HCT116 (cell line): ENCODE measurements at regions not wholly inside any gene's neighbourhood (a gene's known extent, or its start where the extent isn't known, plus 50 kb on each side); places are given as distances from the start of the nearest gene placed in this dataset.

Experiments used
- ATAC-seq: fragments of 200-7000 bp; cut with Tn5 transposase; 2 replicates; pipeline ENCODE4 v1.9.1; 2020; ENCODE audit warnings: mild to moderate bottlenecking, moderate library complexity
- BruUV-seq: library from RNA; stranded (reverse); fragments of 400-500 nt; replicated peaks from 2 replicates; lab custom pipeline; 2021; lab: Mats Ljungman, UMichigan
- CTCF ChIA-PET: fragments of 300-600 bp; sonication (Branson Sonifier 250); formaldehyde crosslinking; loops from one replicate; lab custom pipeline; 2021; ENCODE audit warnings: antibody characterized with exemption; lab: Charles Lee
- POLR2A ChIA-PET: fragments of 300-600, 350-600 bp; sonication (Branson Sonifier 250); formaldehyde crosslinking; loops from one replicate; lab custom pipeline; 2021; ENCODE audit warnings: antibody characterized with exemption; lab: Charles Lee
- RAD21 ChIA-PET, 2 experiments: fragments of 300-600 bp; sonication (Branson Sonifier 250); formaldehyde crosslinking; loops; one replicate each; lab custom pipeline; 2023; ENCODE audit warnings: low total read pairs in 2 of 2; ENCODE audit not compliant: uncharacterized antibody in 2 of 2, unreplicated experiment in 2 of 2, low non-redundant PET in 1 of 2; lab: Charles Lee
- DNase-seq: peaks from one replicate; pipeline ENCODE4 v3.0.0-alpha.2; 2010; ENCODE audit warnings: low read depth, low spot score
- H2AFZ ChIP-seq: fragments of 200-600 bp; shearing (Covaris generic), sonication (generic); 2 replicates; pipeline ENCODE4 v1.6.1; 2017; ENCODE audit warnings: low read depth, mixed run types, mixed read lengths, antibody characterized with exemption, low read length; ENCODE audit not compliant: poor library complexity, severe bottlenecking
- H3K27ac ChIP-seq: 2 replicates; pipeline ENCODE4 v1.5.1; 2012; ENCODE audit warnings: low read depth, low read length
- H3K27me3 ChIP-seq: fragments of 200-600 bp; sonication (generic); 2 replicates; pipeline ENCODE4 v1.6.1; 2016; ENCODE audit warnings: mixed run types, low read length, mixed read lengths; ENCODE audit not compliant: insufficient read depth
- H3K36me3 ChIP-seq, 2 experiments: fragments of 200-500 bp in 1 of 2; fragments of 200-600 bp in 1 of 2; sonication (Bioruptor generic) in 1 of 2; sonication (generic) in 1 of 2; 2 replicates each; pipeline versions ENCODE4 v1.5.1 to v1.6.1; 2014 to 2016; ENCODE audit warnings: low read length in 2 of 2, inconsistent platforms in 1 of 2, mixed read lengths in 1 of 2, mixed run types in 1 of 2; ENCODE audit not compliant: insufficient read depth in 2 of 2, control insufficient read depth in 1 of 2
- H3K4me1 ChIP-seq, 2 experiments: fragments of 200-600 bp in 1 of 2; sonication (generic) in 1 of 2; 2 replicates each; pipeline versions ENCODE4 v1.5.1 to v1.6.1; 2012 to 2017; ENCODE audit warnings: low read length in 2 of 2, inconsistent platforms in 1 of 2, mild to moderate bottlenecking in 1 of 2, mixed read lengths in 1 of 2, mixed run types in 1 of 2, moderate library complexity in 1 of 2; ENCODE audit not compliant: insufficient read depth in 2 of 2, control insufficient read depth in 1 of 2
- H3K4me2 ChIP-seq: fragments of 200-600 bp; sonication (generic); 2 replicates; pipeline ENCODE4 v1.6.1; 2017; ENCODE audit warnings: mixed run types, low read length, mixed read lengths
- H3K4me3 ChIP-seq, 2 experiments: fragments of 200-600 bp in 1 of 2; sonication (generic) in 1 of 2; replicated peaks in 1 of 2; 2 replicates each; pipeline ENCODE4 v1.5.1; 2011 to 2016; ENCODE audit warnings: low read length in 2 of 2, control low read depth in 1 of 2, low read depth in 1 of 2, mild to moderate bottlenecking in 1 of 2, mixed read lengths in 1 of 2, mixed run types in 1 of 2
- H3K79me2 ChIP-seq: fragments of 200-600 bp; sonication (generic); 2 replicates; pipeline ENCODE4 v1.6.1; 2017; ENCODE audit warnings: mild to moderate bottlenecking, mixed run types, low read length, moderate library complexity, mixed read lengths; ENCODE audit not compliant: insufficient read depth
- H3K9ac ChIP-seq: fragments of 200-600 bp; sonication (generic); 2 replicates; pipeline ENCODE4 v1.6.1; 2016; ENCODE audit warnings: low read length, mixed read lengths
- H3K9me2 ChIP-seq: fragments of 200-600 bp; sonication (generic), shearing (Covaris generic); 2 replicates; pipeline ENCODE4 v1.6.1; 2017; ENCODE audit warnings: mixed run types, mild to moderate bottlenecking, moderate library complexity; ENCODE audit not compliant: insufficient read depth
- H3K9me3 ChIP-seq, 2 experiments: fragments of 200-500 bp in 1 of 2; fragments of 200-600 bp in 1 of 2; sonication (Bioruptor generic) in 1 of 2; sonication (generic) in 1 of 2; 2 replicates each; pipeline ENCODE4 v1.6.1; 2014 to 2017; ENCODE audit warnings: low read length in 2 of 2, mixed read lengths in 2 of 2, inconsistent platforms in 1 of 2, low read depth in 1 of 2, mild to moderate bottlenecking in 1 of 2, mixed run types in 1 of 2, moderate library complexity in 1 of 2; ENCODE audit not compliant: control insufficient read depth in 1 of 2, insufficient read depth in 1 of 2
- H4K20me1 ChIP-seq: fragments of 200-600 bp; sonication (generic), shearing (Covaris generic); 2 replicates; pipeline ENCODE4 v1.6.1; 2017; ENCODE audit warnings: mixed run types, mild to moderate bottlenecking, moderate library complexity; ENCODE audit not compliant: insufficient read depth
- CBX3 ChIP-seq: IDR thresholded peaks from 2 replicates; pipeline ENCODE4 v1.6.1; 2012; ENCODE audit warnings: low read depth
- CTCF ChIP-seq, 3 experiments: fragments of 200-600 bp in 1 of 3; sonication (generic) in 1 of 3; IDR thresholded peaks in 2 of 3; conservative IDR thresholded peaks in 1 of 3; 2 replicates each; pipeline ENCODE4 v1.5.1; 2012 to 2017; ENCODE audit warnings: low read depth in 2 of 3, low read length in 2 of 3, antibody characterized with exemption in 1 of 3, borderline replicate concordance in 1 of 3, control low read depth in 1 of 3, mild to moderate bottlenecking in 1 of 3, mixed read lengths in 1 of 3, mixed run types in 1 of 3, moderate library complexity in 1 of 3; ENCODE audit not compliant: insufficient read depth in 1 of 3
- EGR1 ChIP-seq: IDR thresholded peaks from 2 replicates; pipeline ENCODE4 v1.6.1; 2012; ENCODE audit warnings: low read depth
- EZH2 ChIP-seq: fragments of 200-600 bp; sonication (generic); IDR thresholded peaks from 2 replicates; pipeline ENCODE4 v1.6.1; 2017; ENCODE audit warnings: antibody characterized with exemption, mixed run types
- FOSL1 ChIP-seq: IDR thresholded peaks from 2 replicates; pipeline ENCODE4 v1.6.1; 2012; ENCODE audit warnings: low read depth
- JUND ChIP-seq: IDR thresholded peaks from 2 replicates; pipeline ENCODE4 v1.6.1; 2012
- MAX ChIP-seq: IDR thresholded peaks from 2 replicates; pipeline ENCODE4 v1.6.1; 2012
- POLR2A ChIP-seq: IDR thresholded peaks from 2 replicates; pipeline ENCODE4 v1.7.0; 2011; ENCODE audit warnings: borderline replicate concordance; ENCODE audit not compliant: insufficient read depth, insufficient read length; ENCODE audit errors: extremely low read depth
- RAD21 ChIP-seq: IDR thresholded peaks from 2 replicates; pipeline ENCODE4 v1.6.1; 2012; ENCODE audit warnings: low read depth, mild to moderate bottlenecking
- SIN3A ChIP-seq: IDR thresholded peaks from 2 replicates; pipeline ENCODE4 v1.6.1; 2012; ENCODE audit warnings: low read depth
- ZBTB33 ChIP-seq: IDR thresholded peaks from 2 replicates; pipeline ENCODE4 v1.6.1; 2011; ENCODE audit warnings: mild to moderate bottlenecking, low read length, moderate library complexity; ENCODE audit not compliant: insufficient replicate concordance; ENCODE audit errors: extremely low read depth
- ZFX ChIP-seq: fragments of 450-650 bp; IDR thresholded peaks from 2 replicates; pipeline ENCODE4 v1.6.1; 2017
- ZNF274 ChIP-seq: fragments of 200-500 bp; sonication (Bioruptor generic); IDR thresholded peaks from 2 replicates; pipeline ENCODE4 v1.6.1; 2014; ENCODE audit warnings: mild to moderate bottlenecking, low read depth, low read length, inconsistent platforms
- intact Hi-C: fragments of 100-400 bp; cut with micrococcal nuclease; formaldehyde crosslinking; loops from 2 replicates; pipeline ENCODE4 v1.10.0; 2022
- TF ChIP-seq, protein P1 (sequence below): IDR thresholded peaks from 2 replicates; pipeline ENCODE4 v1.6.1; 2012; ENCODE audit warnings: low read depth

GRCh38 chr1:101603726-101604125 is 366.9 kb downstream of the S1PR1 start:
- intact Hi-C loops, result no loop called here
- ChIA-PET POLR2A (no interaction called here), CTCF (no interaction called here), RAD21 (no interaction called here)
- no peaks in the 10 kb centered on the region for H3K27me3 ChIP-seq
- no peak overlapping the region for H3K4me3 ChIP-seq
- H3K9me3 ChIP-seq, result no peaks in the 10 kb centered on the region
- H3K36me3 ChIP-seq, result no peaks in the 10 kb centered on the region
- no peak overlapping the region for H3K4me2 ChIP-seq
- no peaks in the 10 kb centered on the region for H3K79me2 ChIP-seq
- no peak overlapping the region for H2AFZ ChIP-seq
- TF ChIP-seq POLR2A, result no peak
- no peak for TF ChIP-seq ZNF274
- no peak for TF ChIP-seq ZFX
- no peak for TF ChIP-seq RAD21
- H3K27ac ChIP-seq, result no peak overlapping the region
- no peaks in the 10 kb centered on the region for H3K4me1 ChIP-seq
- ATAC-seq, result no peak
- no peaks in the 10 kb centered on the region for H3K9me2 ChIP-seq
- no peak overlapping the region for H3K9ac ChIP-seq
- no peaks in the 10 kb centered on the region for H4K20me1 ChIP-seq
- BruUV-seq, result no TSS peak
- DNase-seq, result no peak

DNA sequence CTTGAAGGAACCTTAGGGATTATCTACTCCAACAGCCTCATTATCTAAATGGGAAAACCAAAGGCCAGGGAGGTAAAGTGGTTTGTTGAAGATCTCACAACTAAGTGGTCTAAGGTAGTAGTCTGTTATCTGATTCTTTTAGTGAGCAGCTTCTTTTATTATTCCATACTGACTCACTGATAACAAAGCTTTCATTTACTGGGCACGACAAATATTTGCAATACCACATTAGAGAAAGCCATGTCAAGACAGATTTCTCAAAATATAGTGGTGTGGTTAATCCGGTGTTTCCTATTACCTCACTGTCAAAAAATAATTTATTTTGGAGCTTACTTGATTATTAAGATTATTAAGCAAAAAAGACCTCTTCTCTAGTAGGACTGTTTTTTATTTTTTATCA is 369.1 kb downstream of the S1PR1 start:
- ChIA-PET CTCF (no interaction called here), RAD21 (no interaction called here), POLR2A (no interaction called here)
- DNase-seq, result no peak
- no peaks in the 10 kb centered on the region for H3K4me1 ChIP-seq
- H3K79me2 ChIP-seq, result no peaks in the 10 kb centered on the region
- H3K27me3 ChIP-seq, result no peaks in the 10 kb centered on the region
- H3K4me3 ChIP-seq, result no peak overlapping the region
- intact Hi-C loops, result no loop called here
- H3K9me2 ChIP-seq, result no peaks in the 10 kb centered on the region
- H2AFZ ChIP-seq, result no peak overlapping the region
- H3K9ac ChIP-seq, result no peak overlapping the region
- no peak overlapping the region for H3K4me2 ChIP-seq
- no peaks in the 10 kb centered on the region; a peak in 2 of 4 replicates for H3K9me3 ChIP-seq
- no peaks in the 10 kb centered on the region for H4K20me1 ChIP-seq
- no peaks in the 10 kb centered on the region for H3K36me3 ChIP-seq
- no peak for ATAC-seq
- BruUV-seq, result no TSS peak
- no peak for TF ChIP-seq SIN3A
- no peak for TF ChIP-seq RAD21
- TF ChIP-seq EZH2, result no peak
- TF ChIP-seq MAX, result no peak
- no peak for TF ChIP-seq JUND
- TF ChIP-seq POLR2A, result no peak
- TF ChIP-seq, protein P1, sequence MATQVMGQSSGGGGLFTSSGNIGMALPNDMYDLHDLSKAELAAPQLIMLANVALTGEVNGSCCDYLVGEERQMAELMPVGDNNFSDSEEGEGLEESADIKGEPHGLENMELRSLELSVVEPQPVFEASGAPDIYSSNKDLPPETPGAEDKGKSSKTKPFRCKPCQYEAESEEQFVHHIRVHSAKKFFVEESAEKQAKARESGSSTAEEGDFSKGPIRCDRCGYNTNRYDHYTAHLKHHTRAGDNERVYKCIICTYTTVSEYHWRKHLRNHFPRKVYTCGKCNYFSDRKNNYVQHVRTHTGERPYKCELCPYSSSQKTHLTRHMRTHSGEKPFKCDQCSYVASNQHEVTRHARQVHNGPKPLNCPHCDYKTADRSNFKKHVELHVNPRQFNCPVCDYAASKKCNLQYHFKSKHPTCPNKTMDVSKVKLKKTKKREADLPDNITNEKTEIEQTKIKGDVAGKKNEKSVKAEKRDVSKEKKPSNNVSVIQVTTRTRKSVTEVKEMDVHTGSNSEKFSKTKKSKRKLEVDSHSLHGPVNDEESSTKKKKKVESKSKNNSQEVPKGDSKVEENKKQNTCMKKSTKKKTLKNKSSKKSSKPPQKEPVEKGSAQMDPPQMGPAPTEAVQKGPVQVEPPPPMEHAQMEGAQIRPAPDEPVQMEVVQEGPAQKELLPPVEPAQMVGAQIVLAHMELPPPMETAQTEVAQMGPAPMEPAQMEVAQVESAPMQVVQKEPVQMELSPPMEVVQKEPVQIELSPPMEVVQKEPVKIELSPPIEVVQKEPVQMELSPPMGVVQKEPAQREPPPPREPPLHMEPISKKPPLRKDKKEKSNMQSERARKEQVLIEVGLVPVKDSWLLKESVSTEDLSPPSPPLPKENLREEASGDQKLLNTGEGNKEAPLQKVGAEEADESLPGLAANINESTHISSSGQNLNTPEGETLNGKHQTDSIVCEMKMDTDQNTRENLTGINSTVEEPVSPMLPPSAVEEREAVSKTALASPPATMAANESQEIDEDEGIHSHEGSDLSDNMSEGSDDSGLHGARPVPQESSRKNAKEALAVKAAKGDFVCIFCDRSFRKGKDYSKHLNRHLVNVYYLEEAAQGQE, result no peak
- TF ChIP-seq CBX3, result no peak
- TF ChIP-seq CTCF (IDR thresholded peaks at IDR 0.05 in 2 of 3, conservative IDR thresholded peaks at IDR 0.05 in 1 of 3; ENCODE audit: borderline replicate concordance in 1 of 3, insufficient read depth in 1 of 3, low read depth in 2 of 3, low read length in 2 of 3), result no peak
- TF ChIP-seq EGR1, result no peak
- no peak for TF ChIP-seq ZBTB33
- no peak for TF ChIP-seq FOSL1
- H3K27ac ChIP-seq, result no peak overlapping the region
